SK-N-MC (cell line): ENCODE measurements at regions not wholly inside any gene's neighbourhood (a gene's known extent, or its start where the extent isn't known, plus 50 kb on each side); places are given as distances from the start of the nearest gene placed in this dataset.
"Not testable (repeated sequence)": the region's sequence is repeated elsewhere in the genome, so short reads cannot be mapped to it uniquely, and the experiment has no call there.

Experiments
- DNase-seq: peaks from one replicate; pipeline ENCODE4 v3.0.0-alpha.2; 2011; ENCODE audit warnings: low read depth, low spot score
- H3K27ac ChIP-seq: fragments of 200-600 bp; sonication (generic); 2 replicates; pipeline ENCODE4 v1.5.1; 2016; ENCODE audit warnings: mixed run types
- H3K36me3 ChIP-seq: fragments of 200-600 bp; sonication (generic); 2 replicates; pipeline ENCODE4 v1.6.1; 2017; ENCODE audit warnings: antibody characterized with exemption, low read length, mixed read lengths; ENCODE audit not compliant: insufficient read depth
- H3K4me3 ChIP-seq: fragments of 200-600 bp; sonication (generic); 2 replicates; pipeline ENCODE4 v1.5.1; 2016
- H3K9ac ChIP-seq: fragments of 200-600 bp; sonication (generic); 2 replicates; pipeline ENCODE4 v1.8.0; 2017; ENCODE audit warnings: mixed run types, mixed read lengths; ENCODE audit not compliant: insufficient read length
- H3K9me3 ChIP-seq: fragments of 200-600 bp; sonication (generic); 2 replicates; pipeline ENCODE4 v1.6.1; 2017; ENCODE audit warnings: low read depth, mild to moderate bottlenecking, antibody characterized with exemption, low read length, moderate library complexity, mixed read lengths
- EZH2 ChIP-seq: fragments of 200-600 bp; sonication (generic); IDR thresholded peaks from one replicate; pipeline ENCODE4 v1.6.1; 2017; ENCODE audit warnings: antibody characterized with exemption
- FOXP2 ChIP-seq: optimal IDR thresholded peaks from 2 replicates; pipeline ENCODE3; 2011; ENCODE audit warnings: mild to moderate bottlenecking, moderate library complexity; ENCODE audit not compliant: insufficient read depth; ENCODE audit errors: extremely low read length, control extremely low read depth
- POLR2AphosphoS5 ChIP-seq: IDR thresholded peaks from 2 replicates; pipeline ENCODE4 v1.6.1; 2012; ENCODE audit warnings: mild to moderate bottlenecking, low read depth, low read length, borderline replicate concordance

DNA sequence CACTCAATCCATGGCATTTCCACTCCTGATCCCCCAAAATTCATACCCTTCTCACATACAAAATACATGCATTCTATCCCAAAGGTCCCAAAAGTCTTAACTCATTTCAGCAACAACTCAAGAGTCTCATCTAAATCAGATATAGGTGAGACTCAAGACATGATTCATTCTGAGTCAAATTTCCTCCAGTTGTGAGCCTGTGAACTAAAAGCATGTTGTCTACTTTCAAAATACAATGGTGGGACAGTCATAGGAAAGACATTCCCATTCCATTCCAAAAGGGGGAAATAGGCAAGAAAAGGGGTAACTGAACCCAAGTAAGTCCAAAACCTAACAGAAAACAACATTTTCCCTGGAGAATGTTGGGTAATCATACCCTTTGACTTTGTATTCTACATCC is 103.3 kb downstream of the C12orf75 start:
- DNase-seq = no peak
- H3K4me3 ChIP-seq = no peak overlapping the region
- H3K9me3 ChIP-seq = no peaks in the 10 kb centered on the region
- no peak overlapping the region for H3K27ac ChIP-seq
- no peak overlapping the region for H3K9ac ChIP-seq
- no peaks in the 10 kb centered on the region for H3K36me3 ChIP-seq
- TF ChIP-seq EZH2 (no peak), POLR2AphosphoS5 (no peak), FOXP2 (no peak)

GRCh38 chr12:105436636-105437035 is 106.1 kb downstream of the C12orf75 start:
- H3K9me3 ChIP-seq = no peaks in the 10 kb centered on the region
- H3K9ac ChIP-seq = no peak overlapping the region
- no peak overlapping the region for H3K27ac ChIP-seq
- H3K4me3 ChIP-seq = no peak overlapping the region
- DNase-seq = no peak
- TF ChIP-seq FOXP2 = no peak
- no peak for TF ChIP-seq EZH2
- no peak for TF ChIP-seq POLR2AphosphoS5
- H3K36me3 ChIP-seq = no peaks in the 10 kb centered on the region

DNA sequence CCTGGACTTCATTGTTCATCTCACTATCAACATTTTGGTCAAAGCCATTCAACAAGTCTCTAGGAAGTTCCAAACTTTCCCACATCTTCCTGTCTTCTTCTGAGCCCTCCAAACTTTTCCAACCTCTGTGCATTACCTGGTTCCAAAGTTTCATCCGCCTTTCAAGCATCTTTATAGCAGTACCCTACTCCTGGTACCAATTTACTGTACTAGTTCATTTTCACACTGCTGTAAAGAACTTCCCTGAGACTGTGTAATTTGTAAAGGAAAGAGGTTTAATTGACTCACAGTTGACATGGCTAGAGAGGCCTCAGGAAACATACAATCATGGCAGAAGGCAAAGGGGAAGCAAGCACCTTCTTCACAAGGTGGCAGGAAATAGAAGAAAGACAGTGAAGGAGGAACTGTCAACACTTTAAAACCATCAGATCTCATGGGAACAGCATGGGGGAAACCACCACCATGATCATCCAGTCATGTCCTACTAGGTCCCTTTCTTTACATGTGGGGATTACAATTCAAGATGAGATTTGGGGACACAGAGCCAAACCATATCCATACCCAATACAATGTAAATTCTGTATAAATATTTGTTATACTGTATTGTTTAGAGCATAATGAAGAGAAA is 109.7 kb downstream of the C12orf75 start:
- TF ChIP-seq FOXP2 = no peak
- TF ChIP-seq POLR2AphosphoS5 = no peak
- TF ChIP-seq EZH2 = no peak
- no peak overlapping the region for H3K27ac ChIP-seq
- no peaks in the 10 kb centered on the region for H3K9me3 ChIP-seq

DNA sequence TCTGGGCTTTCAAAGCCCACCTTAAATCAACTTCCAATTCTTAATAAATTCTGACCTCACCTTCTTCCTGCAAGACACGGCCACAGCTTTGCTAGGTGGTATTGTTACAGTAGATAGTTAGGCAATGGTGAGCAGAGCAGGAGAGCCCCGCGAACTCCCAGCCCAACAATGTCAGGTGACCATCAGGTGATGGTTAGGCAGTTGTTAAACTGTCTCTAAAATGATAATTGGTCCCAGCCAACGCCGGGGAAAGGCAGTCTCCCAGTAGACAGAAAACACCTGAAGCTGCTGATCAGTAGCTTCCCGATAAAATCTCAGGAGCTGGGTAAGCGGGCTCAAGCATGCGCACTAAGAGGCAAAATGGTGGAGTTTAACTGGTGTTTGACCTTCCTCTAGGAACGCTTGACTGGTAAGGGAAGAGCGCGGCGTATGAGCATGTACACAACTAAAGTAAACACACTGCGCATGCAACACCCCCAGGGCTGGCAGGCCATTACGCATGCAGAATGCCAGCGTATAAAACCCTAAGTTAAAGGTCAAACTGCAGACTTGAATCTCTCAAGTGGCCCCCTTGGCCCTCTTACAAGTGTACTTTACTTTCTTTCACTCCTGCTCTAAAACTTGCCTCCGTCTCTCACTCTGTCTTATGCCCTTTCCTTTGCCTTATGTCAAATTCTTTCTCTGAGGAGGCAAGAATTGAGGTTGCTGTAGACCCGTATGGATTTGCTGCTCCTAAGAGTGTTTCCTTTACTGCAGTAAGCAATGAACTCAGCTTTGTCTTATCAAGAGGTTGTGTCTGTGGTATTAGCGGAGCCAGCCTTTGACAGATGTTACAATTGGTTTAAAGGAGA is 113.5 kb downstream of the C12orf75 start:
- Histone ChIP-seq H3K36me3 (no peaks in the 10 kb centered on the region), H3K27ac (no peak overlapping the region), H3K9me3 (no peaks in the 10 kb centered on the region), H3K9ac (no peak overlapping the region), H3K4me3 (no peak overlapping the region)
- TF ChIP-seq FOXP2 (no peak), EZH2 (no peak), POLR2AphosphoS5 (no peak)
- DNase-seq = no peak

More for the DNA sequence above, 109.7 kb downstream of the C12orf75 start:
- H3K4me3 ChIP-seq = no peak overlapping the region
- H3K9ac ChIP-seq = no peak overlapping the region
- no peak for DNase-seq
- H3K36me3 ChIP-seq = no peaks in the 10 kb centered on the region

GRCh38 chr12:105444653-105445102 is 114.2 kb downstream of the C12orf75 start:
- no peak overlapping the region for H3K9ac ChIP-seq

DNA sequence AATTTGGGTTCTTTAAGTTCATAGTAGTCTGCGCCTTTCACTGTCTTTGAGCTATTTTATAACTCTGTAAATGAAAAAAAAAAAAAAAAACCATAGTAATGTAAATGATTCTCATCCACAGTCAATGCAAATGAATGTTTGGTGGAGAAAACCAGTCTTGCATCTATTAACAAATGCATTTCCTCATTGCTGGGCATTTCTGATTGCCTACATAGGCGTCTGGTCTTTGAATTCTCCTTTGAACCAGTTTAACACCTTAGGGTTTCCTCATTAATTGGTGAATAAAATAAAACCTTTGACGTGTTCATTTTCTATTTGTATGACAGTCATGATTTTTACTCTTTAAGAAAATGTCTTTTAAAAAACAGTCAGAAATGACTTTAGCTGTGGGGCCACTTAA is 114.8 kb downstream of the C12orf75 start:
- Histone ChIP-seq H3K4me3 (no peak overlapping the region), H3K9ac (no peak overlapping the region), H3K27ac (no peak overlapping the region), H3K9me3 (no peaks in the 10 kb centered on the region), H3K36me3 (no peaks in the 10 kb centered on the region)
- DNase-seq = no peak
- TF ChIP-seq EZH2 = no peak
- no peak for TF ChIP-seq FOXP2
- TF ChIP-seq POLR2AphosphoS5 = no peak

More at GRCh38 chr12:105444653-105445102, 114.2 kb downstream of the C12orf75 start:
- Histone ChIP-seq H3K36me3 (no peaks in the 10 kb centered on the region), H3K27ac (no peak overlapping the region), H3K4me3 (no peak overlapping the region), H3K9me3 (no peaks in the 10 kb centered on the region)
- DNase-seq = no peak
- TF ChIP-seq EZH2 (no peak), POLR2AphosphoS5 (no peak), FOXP2 (no peak)

GRCh38 chr12:105445649-105446048 is 115.2 kb downstream of the C12orf75 start:
- DNase-seq = no peak
- Histone ChIP-seq H3K36me3 (no peaks in the 10 kb centered on the region), H3K9me3 (no peaks in the 10 kb centered on the region), H3K27ac (no peak overlapping the region), H3K9ac (no peak overlapping the region), H3K4me3 (no peak overlapping the region)
- TF ChIP-seq EZH2 (no peak), FOXP2 (no peak), POLR2AphosphoS5 (no peak)

DNA sequence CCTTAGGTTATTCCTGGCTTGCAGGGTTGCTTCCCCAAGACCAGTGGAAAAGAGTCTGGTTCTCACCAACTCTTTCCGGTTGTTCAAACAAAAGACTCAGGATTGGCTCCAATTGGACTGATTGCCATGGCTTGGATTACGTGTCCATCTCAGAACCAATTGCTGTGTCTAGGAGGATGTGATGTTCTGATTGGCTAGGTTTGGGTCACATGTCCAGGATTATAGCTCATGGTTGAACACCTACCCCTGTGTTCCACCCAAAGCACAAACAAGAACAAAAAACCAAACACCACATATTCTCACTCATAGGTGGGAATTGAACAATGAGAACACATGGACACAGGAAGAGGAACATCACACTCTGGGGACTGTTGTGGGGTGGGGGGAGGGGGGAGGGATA is 116.0 kb downstream of the C12orf75 start:
- not testable (repeated sequence) for DNase-seq, H3K27ac ChIP-seq, H3K36me3 ChIP-seq, H3K9me3 ChIP-seq, H3K4me3 ChIP-seq, H3K9ac ChIP-seq

GRCh38 chr12:105449431-105449830 is 118.9 kb downstream of the C12orf75 start:
- no peak for TF ChIP-seq POLR2AphosphoS5
- TF ChIP-seq EZH2 = no peak
- TF ChIP-seq FOXP2 = no peak
- no peak for DNase-seq
- no peaks in the 10 kb centered on the region for H3K36me3 ChIP-seq

More at GRCh38 chr12:105449431-105449830, 118.9 kb downstream of the C12orf75 start:
- Histone ChIP-seq H3K27ac (no peak overlapping the region), H3K9ac (no peak overlapping the region), H3K4me3 (no peak overlapping the region), H3K9me3 (no peaks in the 10 kb centered on the region)
